Transverse colon (tissue), 4 donors: ENCODE measurements at regions not wholly inside any gene's neighbourhood (a gene's known extent, or its start where the extent isn't known, plus 50 kb on each side); places are given as distances from the start of the nearest gene placed in this dataset.

Experiments
- DNase-seq: peaks from one replicate; pipeline ENCODE4 v3.0.0-alpha.2; 2019
- H3K27ac ChIP-seq, 4 donors: fragments of 200-600 bp; sonication (generic); 2 replicates each; pipeline ENCODE4 v1.5.1; 2016 to 2018; ENCODE audit warnings: inconsistent platforms in 4 of 4
- H3K27me3 ChIP-seq: fragments of 200-600 bp; sonication (generic); 2 replicates; pipeline ENCODE4 v1.5.1; 2017; ENCODE audit warnings: inconsistent platforms
- H3K36me3 ChIP-seq, 4 donors: fragments of 200-600 bp; sonication (generic); 2 replicates each; pipeline ENCODE4 v1.5.1; 2017 to 2019; ENCODE audit warnings: inconsistent platforms in 4 of 4
- H3K4me1 ChIP-seq, 4 donors: fragments of 200-600 bp; sonication (generic); 2 replicates each; pipeline ENCODE4 v1.5.1; 2017 to 2020; ENCODE audit warnings: inconsistent platforms in 4 of 4
- H3K4me3 ChIP-seq, 4 donors: fragments of 200-600 bp; sonication (generic); 1 replicate in 1 of 4; 2 replicates in 3 of 4; pipeline versions ENCODE4 v1.5.1 to v1.6.1; 2017 to 2019; ENCODE audit warnings: inconsistent platforms in 4 of 4
- H3K9me3 ChIP-seq, 2 donors: fragments of 200-600 bp; sonication (generic); 2 replicates each; pipeline ENCODE4 v1.5.1; 2017 to 2019; ENCODE audit warnings: inconsistent platforms in 2 of 2
- EP300 ChIP-seq: sonication (generic); formaldehyde crosslinking; IDR thresholded peaks from one replicate; pipeline ENCODE4 v1.6.1; 2017; ENCODE audit warnings: antibody characterized with exemption, low read depth
- POLR2A ChIP-seq: fragments of 450-650 bp; IDR thresholded peaks from one replicate; pipeline ENCODE4 v1.6.1; 2016; ENCODE audit warnings: antibody characterized with exemption, mild to moderate bottlenecking, moderate library complexity
- POLR2AphosphoS5 ChIP-seq, 3 donors: sonication (generic); formaldehyde crosslinking; IDR thresholded peaks; one replicate each; pipeline ENCODE4 v1.6.1; 2016; ENCODE audit warnings: antibody characterized with exemption in 3 of 3
- WGBS, 2 donors: methylation state at CpG; one replicate each; pipeline ENCODE4 v1.1.5; 2018; ENCODE audit warnings: low coverage in 1 of 2; 5-methylcytosine and 5-hydroxymethylcytosine counted together
- in situ Hi-C, 4 donors: fragments of 200-750 bp; cut with MboI; loops; one replicate each; pipeline versions ENCODE4 v1.15.0 to v1.15.1; 2017; ENCODE audit warnings: low sequenced_read_pairs in 3 of 4, low pct_ligation_motif_present in 1 of 4, low pct_unique_long_range_greater_than_20kb in 1 of 4
- intact Hi-C: fragments of 100-400 bp; cut with DNase I; formaldehyde crosslinking; loops from one replicate; pipeline ENCODE4 v1.15.1; 2023; ENCODE audit warnings: low total_unique reads
- TF ChIP-seq, protein P1 (sequence below), 5 experiments: fragments of 200-600 bp in 3 of 5; fragments of 450-650 bp in 2 of 5; sonication (generic) in 3 of 5; IDR thresholded peaks; 1 replicate in 2 of 5; 2 replicates in 3 of 5; pipeline ENCODE4 v1.5.1; 2016 to 2017; ENCODE audit warnings: antibody characterized with exemption in 5 of 5, inconsistent platforms in 3 of 5, mild to moderate bottlenecking in 2 of 5, moderate library complexity in 1 of 5

DNA sequence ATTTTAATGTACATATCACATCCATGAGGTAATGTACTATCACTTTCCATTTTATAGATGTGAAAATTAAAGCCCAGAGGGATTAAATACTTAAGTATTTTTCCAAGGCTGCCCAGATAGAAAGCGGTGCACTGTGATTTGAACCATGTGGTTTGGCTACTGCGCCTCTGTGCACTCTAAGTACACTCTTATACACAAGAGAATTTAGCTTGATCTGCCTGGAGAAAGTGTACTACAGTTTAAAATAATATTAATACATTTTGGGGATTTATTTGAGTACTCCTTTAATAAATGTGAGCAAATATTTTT, 360.4 kb upstream of the ACTBL2 start:
- H3K9me3 ChIP-seq = no peaks in the 10 kb centered on the region
- H3K27ac ChIP-seq = no peak overlapping the region
- H3K4me1 ChIP-seq = no peaks in the 10 kb centered on the region
- intact Hi-C loops (no loop called here), in situ Hi-C loops (no loop called here)
- TF ChIP-seq, protein P1, sequence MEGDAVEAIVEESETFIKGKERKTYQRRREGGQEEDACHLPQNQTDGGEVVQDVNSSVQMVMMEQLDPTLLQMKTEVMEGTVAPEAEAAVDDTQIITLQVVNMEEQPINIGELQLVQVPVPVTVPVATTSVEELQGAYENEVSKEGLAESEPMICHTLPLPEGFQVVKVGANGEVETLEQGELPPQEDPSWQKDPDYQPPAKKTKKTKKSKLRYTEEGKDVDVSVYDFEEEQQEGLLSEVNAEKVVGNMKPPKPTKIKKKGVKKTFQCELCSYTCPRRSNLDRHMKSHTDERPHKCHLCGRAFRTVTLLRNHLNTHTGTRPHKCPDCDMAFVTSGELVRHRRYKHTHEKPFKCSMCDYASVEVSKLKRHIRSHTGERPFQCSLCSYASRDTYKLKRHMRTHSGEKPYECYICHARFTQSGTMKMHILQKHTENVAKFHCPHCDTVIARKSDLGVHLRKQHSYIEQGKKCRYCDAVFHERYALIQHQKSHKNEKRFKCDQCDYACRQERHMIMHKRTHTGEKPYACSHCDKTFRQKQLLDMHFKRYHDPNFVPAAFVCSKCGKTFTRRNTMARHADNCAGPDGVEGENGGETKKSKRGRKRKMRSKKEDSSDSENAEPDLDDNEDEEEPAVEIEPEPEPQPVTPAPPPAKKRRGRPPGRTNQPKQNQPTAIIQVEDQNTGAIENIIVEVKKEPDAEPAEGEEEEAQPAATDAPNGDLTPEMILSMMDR (IDR thresholded peaks at IDR 0.05) = no peak
- TF ChIP-seq EP300 = no peak
- no peak for TF ChIP-seq POLR2A
- no peak for TF ChIP-seq POLR2AphosphoS5 (IDR thresholded peaks at IDR 0.05)
- H3K36me3 ChIP-seq = no peaks in the 10 kb centered on the region
- WGBS, 2 donors = 76 to 91% methylated on average over 2 of the region's 2 CpGs
- no peak for DNase-seq
- no peak overlapping the region for H3K4me3 ChIP-seq
- H3K27me3 ChIP-seq = no peaks in the 10 kb centered on the region

- Histone ChIP-seq H3K27me3 (no peaks in the 10 kb centered on the region), H3K27ac (no peak overlapping the region), H3K36me3 (no peaks in the 10 kb centered on the region), H3K9me3 (no peaks in the 10 kb centered on the region), H3K4me3 (no peak overlapping the region), H3K4me1 (no peaks in the 10 kb centered on the region)
- no peak for TF ChIP-seq EP300
- TF ChIP-seq POLR2A = no peak
- in situ Hi-C loops (no loop called here), intact Hi-C loops (no loop called here)
- WGBS, 2 donors = 67 to 69% methylated on average over 3 of the region's 3 CpGs
- DNase-seq = no peak
Observed at GRCh38 chr5:57842364-57843058, 359.9 kb upstream of the ACTBL2 start.

DNA sequence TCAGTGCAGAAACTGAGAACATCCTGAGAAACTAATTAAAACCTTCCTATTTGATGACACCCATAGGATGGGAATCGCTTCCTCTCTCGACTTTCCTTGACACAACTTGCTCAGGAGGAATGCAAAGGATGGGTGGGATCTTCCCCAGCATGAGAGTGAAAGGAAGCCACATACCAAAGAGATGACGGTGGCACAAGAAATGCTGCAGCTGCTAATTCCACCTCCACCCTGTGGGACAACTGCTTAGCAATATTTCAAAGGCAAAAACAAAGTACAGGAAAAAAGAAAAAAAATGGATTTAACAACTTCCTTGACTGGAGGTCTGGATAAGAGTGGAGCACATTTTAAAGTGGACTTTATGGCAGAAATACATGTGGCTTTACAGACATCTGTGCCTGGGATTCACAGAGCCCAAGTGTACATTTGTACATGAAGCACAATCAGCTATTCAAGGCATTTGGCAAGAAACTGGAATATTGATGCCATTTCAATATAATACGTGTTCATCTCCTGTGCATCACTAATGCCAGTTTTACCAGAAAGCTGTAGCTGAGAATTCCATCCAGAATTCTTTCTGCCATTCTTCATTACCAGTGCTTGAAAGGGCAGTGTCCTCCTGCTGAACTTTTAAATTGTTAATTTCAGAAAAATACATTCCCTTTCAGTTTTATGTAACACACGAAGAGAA, 359.2 kb upstream of the ACTBL2 start:
- Histone ChIP-seq H3K36me3 (no peaks in the 10 kb centered on the region), H3K4me3 (no peak overlapping the region), H3K9me3 (no peaks in the 10 kb centered on the region), H3K4me1 (no peaks in the 10 kb centered on the region), H3K27me3 (no peaks in the 10 kb centered on the region), H3K27ac (no peak overlapping the region)
- WGBS, 2 donors = 45 to 46% methylated on average over 4 to 5 of the region's 5 CpGs
- in situ Hi-C loops = no loop called here
- TF ChIP-seq, protein P1 (IDR thresholded peaks at IDR 0.05) = no peak
- TF ChIP-seq POLR2AphosphoS5 (IDR thresholded peaks at IDR 0.05) = no peak
- no peak for TF ChIP-seq POLR2A
- TF ChIP-seq EP300 = no peak
- intact Hi-C loops = no loop called here
- DNase-seq = no peak

DNA sequence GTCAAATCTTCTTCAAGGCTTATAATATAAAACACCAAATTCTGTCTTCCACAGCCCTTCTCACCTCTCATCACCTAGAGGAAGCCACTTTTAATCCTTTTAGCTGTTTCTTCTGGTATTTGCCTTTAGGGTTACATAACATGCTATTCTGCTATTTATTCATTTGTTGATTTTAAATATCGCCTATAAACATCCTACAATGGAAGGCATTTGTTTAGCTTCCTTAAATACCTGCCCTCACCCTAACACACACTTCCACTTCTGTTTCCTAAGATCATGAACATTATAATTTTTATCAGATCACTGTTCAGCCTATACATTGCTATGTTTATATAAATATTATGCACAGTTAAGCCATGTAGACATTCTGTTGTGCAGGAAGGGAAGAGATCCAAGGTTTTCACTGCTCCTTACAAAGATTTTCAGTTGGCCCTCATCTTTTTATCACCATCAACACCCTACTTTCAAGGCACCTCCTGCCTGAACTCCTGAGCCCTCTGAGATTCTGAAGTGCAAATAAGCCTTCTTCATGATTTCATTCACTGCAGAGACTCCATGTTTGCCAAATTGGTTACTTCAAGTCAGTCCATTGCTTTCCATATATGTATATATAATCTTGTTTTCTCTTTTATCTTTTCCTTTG, 356.9 kb upstream of the ACTBL2 start:
- no peak overlapping the region for H3K4me3 ChIP-seq
- H3K27ac ChIP-seq = no peak overlapping the region
- in situ Hi-C loops (no loop called here), intact Hi-C loops (no loop called here)
- no peaks in the 10 kb centered on the region for H3K27me3 ChIP-seq
- WGBS, 2 donors = 80 to 100% methylated on average over 1 of the region's 1 CpG
- H3K9me3 ChIP-seq = no peaks in the 10 kb centered on the region
- peaks cover 0 to 4% (median 0%) of the 10 kb centered on the region in 4 donors for H3K4me1 ChIP-seq
- no peak for DNase-seq
- no peak for TF ChIP-seq EP300
- TF ChIP-seq POLR2AphosphoS5 (IDR thresholded peaks at IDR 0.05) = no peak
- TF ChIP-seq POLR2A = no peak
- TF ChIP-seq, protein P1 (IDR thresholded peaks at IDR 0.05) = no peak
- H3K36me3 ChIP-seq = no peaks in the 10 kb centered on the region
